MCF 10A (cell line): ENCODE measurements at regions not wholly inside any gene's neighbourhood (a gene's known extent, or its start where the extent isn't known, plus 50 kb on each side); places are given as distances from the start of the nearest gene placed in this dataset.

Experiments used
- BruUV-seq: library from RNA; stranded (reverse); fragments of 400-500 nt; replicated peaks from 2 replicates; lab custom pipeline; 2021; lab: Mats Ljungman, UMichigan
- CTCF ChIA-PET: fragments of 300-600 bp; sonication (Branson Sonifier 250); formaldehyde crosslinking; extraction: SDS; loops from one replicate; lab custom pipeline; 2021; ENCODE audit warnings: antibody characterized with exemption, inconsistent platforms; lab: Yijun Ruan, JAX
- POLR2A ChIA-PET: fragments of 300-600, 350-650 bp; sonication (Branson Sonifier 250); formaldehyde crosslinking; extraction: SDS; loops from one replicate; lab custom pipeline; 2020; ENCODE audit warnings: antibody characterized with exemption, inconsistent platforms; lab: Yijun Ruan, JAX
- DNase-seq: peaks from one replicate; pipeline ENCODE4 v3.0.0-alpha.2; 2018; ENCODE audit not compliant: unreplicated experiment
- H3K27ac Mint-ChIP-seq: one replicate; pipeline ENCODE4 v1.8.0; 2022; ENCODE audit warnings: mild to moderate bottlenecking, low read depth, mixed read lengths; ENCODE audit not compliant: unreplicated experiment
- H3K27me3 Mint-ChIP-seq: one replicate; pipeline ENCODE4 v1.8.0; 2022; ENCODE audit warnings: mixed read lengths; ENCODE audit not compliant: insufficient read depth, unreplicated experiment
- H3K36me3 Mint-ChIP-seq: one replicate; pipeline ENCODE4 v1.8.0; 2022; ENCODE audit warnings: mild to moderate bottlenecking, moderate library complexity, mixed read lengths; ENCODE audit not compliant: insufficient read depth, unreplicated experiment
- H3K4me1 Mint-ChIP-seq: one replicate; pipeline ENCODE4 v1.8.0; 2022; ENCODE audit warnings: mixed read lengths; ENCODE audit not compliant: insufficient read depth, unreplicated experiment
- H3K4me3 Mint-ChIP-seq: one replicate; pipeline ENCODE4 v1.8.0; 2022; ENCODE audit warnings: mild to moderate bottlenecking, moderate library complexity, mixed read lengths; ENCODE audit not compliant: unreplicated experiment
- H3K9me3 Mint-ChIP-seq: one replicate; pipeline ENCODE4 v1.8.0; 2022; ENCODE audit warnings: mixed read lengths; ENCODE audit not compliant: unreplicated experiment
- intact Hi-C: fragments of 100-400 bp; cut with micrococcal nuclease; formaldehyde crosslinking; loops from 2 replicates; pipeline ENCODE4 v1.14.1; 2022
- TF ChIP-seq, protein P1 (sequence below): fragments of 200-600 bp; IDR thresholded peaks from one replicate; pipeline ENCODE4 v1.8.0; 2022; ENCODE audit warnings: antibody characterized with exemption, mild to moderate bottlenecking; ENCODE audit not compliant: unreplicated experiment

DNA sequence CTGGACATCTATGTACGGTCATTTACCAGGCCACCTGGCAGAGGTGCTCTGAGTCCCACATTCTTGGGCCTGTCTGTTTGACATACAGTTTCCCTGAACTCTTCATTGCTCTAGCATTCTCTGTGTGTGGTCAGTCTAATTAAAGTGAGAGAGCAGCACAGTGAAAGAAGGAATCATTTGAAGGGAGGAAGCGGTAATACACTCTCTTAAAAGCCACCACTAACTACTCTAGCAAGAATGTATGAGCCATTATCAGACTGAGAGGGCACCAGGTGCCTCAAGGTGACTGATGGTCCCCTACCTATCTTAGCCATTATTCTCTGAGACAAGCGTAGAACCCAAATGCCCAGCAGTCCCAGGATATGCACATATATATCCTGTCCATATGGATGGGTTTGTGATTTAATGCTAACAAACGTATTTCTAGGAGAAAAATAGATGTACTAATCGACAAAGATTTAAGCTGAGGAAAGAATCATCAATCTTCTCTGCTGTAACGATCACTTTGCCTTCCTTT lies 527.2 kb downstream of the PRELID2 start:
- no TSS peak for BruUV-seq
- intact Hi-C loops, result no loop called here
- H3K9me3 Mint-ChIP-seq, result no peaks in the 10 kb centered on the region
- H3K27ac Mint-ChIP-seq, result no peak overlapping the region
- H3K27me3 Mint-ChIP-seq, result no peaks in the 10 kb centered on the region
- ChIA-PET CTCF (no interaction called here), POLR2A (interaction anchor here (0.7 kb wide), 1 partner anchor 13 kb away, joined by 3 read pairs; no protein-coding TSS in a partner anchor)
- TF ChIP-seq, protein P1, sequence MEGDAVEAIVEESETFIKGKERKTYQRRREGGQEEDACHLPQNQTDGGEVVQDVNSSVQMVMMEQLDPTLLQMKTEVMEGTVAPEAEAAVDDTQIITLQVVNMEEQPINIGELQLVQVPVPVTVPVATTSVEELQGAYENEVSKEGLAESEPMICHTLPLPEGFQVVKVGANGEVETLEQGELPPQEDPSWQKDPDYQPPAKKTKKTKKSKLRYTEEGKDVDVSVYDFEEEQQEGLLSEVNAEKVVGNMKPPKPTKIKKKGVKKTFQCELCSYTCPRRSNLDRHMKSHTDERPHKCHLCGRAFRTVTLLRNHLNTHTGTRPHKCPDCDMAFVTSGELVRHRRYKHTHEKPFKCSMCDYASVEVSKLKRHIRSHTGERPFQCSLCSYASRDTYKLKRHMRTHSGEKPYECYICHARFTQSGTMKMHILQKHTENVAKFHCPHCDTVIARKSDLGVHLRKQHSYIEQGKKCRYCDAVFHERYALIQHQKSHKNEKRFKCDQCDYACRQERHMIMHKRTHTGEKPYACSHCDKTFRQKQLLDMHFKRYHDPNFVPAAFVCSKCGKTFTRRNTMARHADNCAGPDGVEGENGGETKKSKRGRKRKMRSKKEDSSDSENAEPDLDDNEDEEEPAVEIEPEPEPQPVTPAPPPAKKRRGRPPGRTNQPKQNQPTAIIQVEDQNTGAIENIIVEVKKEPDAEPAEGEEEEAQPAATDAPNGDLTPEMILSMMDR, result no peak
- no peaks in the 10 kb centered on the region for H3K4me1 Mint-ChIP-seq
- no peak for DNase-seq
- H3K4me3 Mint-ChIP-seq, result no peak overlapping the region
- no peaks in the 10 kb centered on the region for H3K36me3 Mint-ChIP-seq

DNA sequence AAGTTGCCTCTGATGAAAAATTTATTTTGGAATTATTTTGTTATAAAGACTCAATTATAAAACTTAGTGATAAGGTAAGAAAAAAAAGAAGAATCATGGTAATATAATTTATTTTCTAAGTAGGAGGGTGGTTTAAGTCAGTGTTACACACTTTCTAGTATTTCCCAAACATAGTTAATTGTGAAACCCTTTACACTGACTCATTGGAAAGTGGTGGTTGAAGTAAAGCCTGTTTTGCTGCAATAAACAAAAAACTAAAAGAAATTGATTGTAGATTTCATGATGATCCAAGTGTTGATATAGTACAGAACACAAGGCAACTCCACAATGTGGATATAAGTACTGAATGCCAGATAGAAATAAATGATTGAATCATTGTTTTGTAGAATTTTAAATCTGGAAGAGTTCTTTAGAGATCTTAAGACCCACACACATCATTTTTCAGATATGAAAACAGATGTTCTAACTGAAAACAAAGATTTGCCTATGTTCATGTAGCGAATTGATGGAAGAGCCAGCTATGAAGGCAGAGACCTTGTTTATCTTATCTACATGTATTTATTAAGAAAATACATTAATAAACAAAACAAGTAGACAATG lies 539.8 kb downstream of the PRELID2 start:
- Mint-ChIP-seq H3K9me3 (no peaks in the 10 kb centered on the region), H3K4me1 (peaks cover 8% of the 10 kb centered on the region), H3K27me3 (no peaks in the 10 kb centered on the region), H3K4me3 (no peak overlapping the region), H3K36me3 (no peaks in the 10 kb centered on the region), H3K27ac (no peak overlapping the region)
- DNase-seq, result peak; percentile 39
- POLR2A ChIA-PET, result interaction anchor here (0.5 kb wide), 1 partner anchor 496 kb away, joined by 3 read pairs; no protein-coding TSS in a partner anchor
- TF ChIP-seq, protein P1, result no peak
- CTCF ChIA-PET, result interaction anchor here (0.7 kb wide), 1 partner anchor 526 kb away, joined by 3 read pairs; no protein-coding TSS in a partner anchor
- intact Hi-C loops, result no loop called here
- BruUV-seq, result no TSS peak

DNA sequence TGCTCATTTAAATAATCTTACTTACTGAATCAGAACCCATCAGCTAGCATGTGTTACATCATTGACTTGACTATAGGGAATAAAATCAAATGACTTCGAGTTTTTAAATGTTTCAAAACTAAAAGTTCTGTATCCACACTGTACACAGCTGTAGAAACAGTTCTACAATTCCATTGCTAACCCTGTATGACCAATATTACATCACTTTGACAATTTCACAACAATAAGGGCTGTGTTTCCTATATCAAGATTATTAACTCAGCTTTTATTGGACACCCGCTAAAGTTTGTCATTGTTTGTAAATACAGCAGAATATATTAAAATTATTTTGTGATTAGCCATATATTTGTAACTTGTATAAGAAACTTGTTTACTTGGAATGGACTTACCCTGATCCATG lies 540.8 kb downstream of the PRELID2 start:
- DNase-seq, result peak; percentile 57
- Mint-ChIP-seq H3K27ac (no peak overlapping the region), H3K4me3 (no peak overlapping the region), H3K4me1 (peaks cover 8% of the 10 kb centered on the region), H3K9me3 (no peaks in the 10 kb centered on the region), H3K27me3 (no peaks in the 10 kb centered on the region), H3K36me3 (no peaks in the 10 kb centered on the region)
- BruUV-seq, result no TSS peak
- TF ChIP-seq, protein P1, result no peak
- CTCF ChIA-PET, result interaction anchor here (0.5 to 1.6 kb wide), 3 partner anchors 57 to 760 kb away, joined by 4 to 5 read pairs (median 4); no protein-coding TSS in a partner anchor
- POLR2A ChIA-PET, result interaction anchor here (0.5 to 0.6 kb wide), 2 partner anchors 13 to 861 kb away, joined by 3 to 4 read pairs; no protein-coding TSS in a partner anchor
- intact Hi-C loops, result no loop called here

DNA sequence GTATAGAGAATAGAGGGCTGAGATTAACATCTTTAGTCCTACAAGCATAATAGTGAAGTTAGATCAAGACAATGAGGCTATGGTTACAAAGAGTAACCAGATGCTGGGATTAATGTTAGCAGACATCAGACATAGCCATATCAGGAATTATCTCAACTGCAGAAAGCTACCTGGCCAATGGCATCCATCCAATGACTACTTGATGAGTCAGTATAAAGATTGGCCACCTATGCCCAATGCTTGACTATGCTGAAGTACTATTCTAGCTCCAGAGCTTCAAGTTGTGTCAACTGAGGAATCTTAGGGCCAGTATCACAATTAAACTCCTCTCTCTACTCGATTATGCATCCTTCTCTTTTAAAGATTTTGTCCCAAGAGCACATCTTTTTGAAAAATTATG lies 541.4 kb downstream of the PRELID2 start:
- Mint-ChIP-seq H3K4me1 (peaks cover 8% of the 10 kb centered on the region), H3K4me3 (no peak overlapping the region), H3K27me3 (no peaks in the 10 kb centered on the region), H3K27ac (no peak overlapping the region), H3K36me3 (no peaks in the 10 kb centered on the region), H3K9me3 (no peaks in the 10 kb centered on the region)
- intact Hi-C loops, result no loop called here
- DNase-seq, result peak; percentile 70
- ChIA-PET CTCF (interaction anchor here (0.5 to 1.6 kb wide), 4 partner anchors 49 to 81 kb away, joined by 4 read pairs; no protein-coding TSS in a partner anchor), POLR2A (interaction anchor here (0.5 to 0.9 kb wide), 2 partner anchors 46 to 860 kb away, joined by 3 to 4 read pairs; no protein-coding TSS in a partner anchor)
- TF ChIP-seq, protein P1, result no peak
- BruUV-seq, result no TSS peak
